B cell (primary cell): ENCODE measurements at regions not wholly inside any gene's neighbourhood (a gene's known extent, or its start where the extent isn't known, plus 50 kb on each side); places are given as distances from the start of the nearest gene placed in this dataset.

Experiments used
- ATAC-seq: fragments of 200-7000 bp; cut with Tn5 transposase; one replicate; pipeline ENCODE4 v1.10.0; 2021; ENCODE audit warnings: low read depth, mild to moderate bottlenecking, moderate number of reproducible peaks, moderate library complexity
- CTCF ChIA-PET: fragments of 350-600 bp; sonication (Branson Sonifier 250); formaldehyde crosslinking; loops from one replicate; lab custom pipeline; 2021; ENCODE audit warnings: antibody characterized with exemption, inconsistent platforms; lab: Charles Lee
- POLR2A ChIA-PET: fragments of 350-600 bp; sonication (Branson Sonifier 250); formaldehyde crosslinking; loops from one replicate; lab custom pipeline; 2021; ENCODE audit warnings: antibody characterized with exemption; lab: Charles Lee
- DNase-seq: peaks from one replicate; pipeline ENCODE4 v3.0.0; 2013
- H2AFZ ChIP-seq: 2 replicates; pipeline ENCODE4 v1.6.1; 2012; ENCODE audit warnings: mild to moderate bottlenecking, low read depth, low read length; ENCODE audit not compliant: insufficient read depth, poor library complexity, severe bottlenecking
- H3K27ac ChIP-seq, 2 donors: 1 replicate in 1 of 2; 2 replicates in 1 of 2; pipeline ENCODE4 v1.5.1; 2012 to 2013; ENCODE audit warnings: low read length in 2 of 2, mild to moderate bottlenecking in 2 of 2, moderate library complexity in 1 of 2
- H3K27me3 ChIP-seq, 4 experiments: fragments of 200-600 bp in 1 of 4; sonication (generic) in 1 of 4; replicated peaks in 1 of 4; 1 replicate in 2 of 4; 2 replicates in 2 of 4; pipeline versions ENCODE4 v1.6.1 to v1.7.0; 2013 to 2016; ENCODE audit warnings: low read length in 3 of 4, mild to moderate bottlenecking in 2 of 4, mixed read lengths in 1 of 4, moderate library complexity in 1 of 4; ENCODE audit not compliant: insufficient read depth in 4 of 4, control insufficient read depth in 3 of 4; ENCODE audit errors: control extremely low read depth in 1 of 4
- H3K36me3 ChIP-seq, 2 experiments: replicated peaks in 1 of 2; 1 replicate in 1 of 2; 2 replicates in 1 of 2; pipeline versions ENCODE4 v1.6.1 to v1.7.1; 2013; ENCODE audit warnings: low read length in 1 of 2; ENCODE audit not compliant: insufficient read depth in 2 of 2, control insufficient read depth in 1 of 2; ENCODE audit errors: control extremely low read depth in 1 of 2, extremely low read depth in 1 of 2
- H3K4me1 ChIP-seq, 2 donors: fragments of 200-600 bp in 1 of 2; sonication (generic) in 1 of 2; 1 replicate in 1 of 2; 2 replicates in 1 of 2; pipeline versions ENCODE4 v1.5.1 to v1.6.1; 2013 to 2017; ENCODE audit warnings: low read length in 2 of 2; ENCODE audit not compliant: control insufficient read depth in 2 of 2, insufficient read depth in 2 of 2
- H3K4me2 ChIP-seq: replicated peaks from 2 replicates; pipeline ENCODE3; 2012; ENCODE audit warnings: mild to moderate bottlenecking, low read depth, low read length; ENCODE audit not compliant: poor library complexity, severe bottlenecking
- H3K4me3 ChIP-seq, 5 experiments: fragments of 200-600 bp in 1 of 5; sonication (generic) in 1 of 5; 1 replicate in 3 of 5; 2 replicates in 2 of 5; pipeline versions ENCODE4 v1.5.1 to v1.7.0; 2011 to 2016; ENCODE audit warnings: low read length in 4 of 5, mild to moderate bottlenecking in 4 of 5, low read depth in 2 of 5, control low read depth in 1 of 5, moderate library complexity in 1 of 5; ENCODE audit not compliant: insufficient read depth in 1 of 5; ENCODE audit errors: control extremely low read depth in 1 of 5, extremely low read depth in 1 of 5
- H3K79me2 ChIP-seq: fragments of 200-600 bp; sonication (generic); one replicate; pipeline ENCODE4 v1.6.0; 2016; ENCODE audit warnings: low read length; ENCODE audit not compliant: control insufficient read depth, insufficient read depth
- H3K9ac ChIP-seq: fragments of 200-600 bp; sonication (generic); 2 replicates; pipeline ENCODE4 v1.6.1; 2017; ENCODE audit warnings: mild to moderate bottlenecking, low read length, moderate library complexity
- H3K9me3 ChIP-seq, 3 donors: one replicate each; pipeline versions ENCODE4 v1.6.1 to v1.7.1; 2013; ENCODE audit warnings: low read length in 2 of 3; ENCODE audit not compliant: control insufficient read depth in 2 of 3, insufficient read depth in 1 of 3; ENCODE audit errors: control extremely low read depth in 1 of 3
- H4K20me1 ChIP-seq: 2 replicates; pipeline ENCODE4 v1.6.0; 2012; ENCODE audit warnings: mild to moderate bottlenecking, low read length; ENCODE audit not compliant: insufficient read depth, control insufficient read depth, poor library complexity, severe bottlenecking
- H3K27ac Mint-ChIP-seq: one replicate; pipeline ENCODE4 v1.8.0; 2021; ENCODE audit warnings: mixed read lengths
- H3K27me3 Mint-ChIP-seq: one replicate; pipeline ENCODE4 v1.8.0; 2021; ENCODE audit warnings: mixed read lengths
- H3K4me1 Mint-ChIP-seq: one replicate; pipeline ENCODE4 v1.8.0; 2021; ENCODE audit warnings: mixed read lengths
- H3K4me3 Mint-ChIP-seq: one replicate; pipeline ENCODE4 v1.8.0; 2021; ENCODE audit warnings: mixed read lengths
- H3K9me3 Mint-ChIP-seq: one replicate; pipeline ENCODE4 v1.8.0; 2022; ENCODE audit warnings: mixed read lengths; ENCODE audit not compliant: insufficient read depth
- CTCF ChIP-seq: fragments of 200-600 bp; IDR thresholded peaks from one replicate; pipeline ENCODE4 v1.8.0; 2022; ENCODE audit warnings: antibody characterized with exemption, mild to moderate bottlenecking
- EZH2 ChIP-seq: IDR thresholded peaks from 2 replicates; pipeline ENCODE4 v1.6.1; 2012; ENCODE audit warnings: borderline replicate concordance, low read depth, mild to moderate bottlenecking, moderate library complexity, low read length; ENCODE audit not compliant: insufficient read depth, poor library complexity, severe bottlenecking
- WGBS: methylation state at CpG from one replicate; pipeline ENCODE4 v1.1.5; 2013; ENCODE audit warnings: missing lambda C conversion rate; ENCODE audit not compliant: insufficient coverage; 5-methylcytosine and 5-hydroxymethylcytosine counted together
- intact Hi-C: fragments of 100-400 bp; cut with micrococcal nuclease; formaldehyde crosslinking; loops from one replicate; pipeline ENCODE4 v1.10.0; 2022

GRCh38 chr4:154911097-154911496, 130.0 kb downstream of the RBM46 start:
- Mint-ChIP-seq H3K27me3 (no peaks in the 10 kb centered on the region), H3K4me3 (no peak overlapping the region), H3K4me1 (no peaks in the 10 kb centered on the region), H3K9me3 (peaks cover 2% of the 10 kb centered on the region), H3K27ac (no peak overlapping the region)
- no peak overlapping the region for H3K9ac ChIP-seq
- no peaks in the 10 kb centered on the region for H4K20me1 ChIP-seq
- 100% methylated on average over 1 of the region's 1 CpG for WGBS
- peaks cover 0 to 3% (median 0%) of the 10 kb centered on the region in 3 donors for H3K9me3 ChIP-seq
- ChIA-PET CTCF (no interaction called here), POLR2A (no interaction called here)
- no peaks in the 10 kb centered on the region for H3K36me3 ChIP-seq
- H3K27ac ChIP-seq, result no peak overlapping the region
- TF ChIP-seq CTCF (no peak), EZH2 (no peak)
- H3K4me1 ChIP-seq, result no peaks in the 10 kb centered on the region
- ATAC-seq (no peak), DNase-seq (no peak)
- H3K79me2 ChIP-seq, result no peaks in the 10 kb centered on the region
- no peak overlapping the region for H3K4me2 ChIP-seq
- H3K27me3 ChIP-seq, result no peaks in the 10 kb centered on the region
- H3K4me3 ChIP-seq, result no peak overlapping the region
- H2AFZ ChIP-seq, result no peak overlapping the region
- intact Hi-C loops, result no loop called here

GRCh38 chr4:154911608-154912098, 130.6 kb downstream of the RBM46 start:
- Histone ChIP-seq H3K36me3 (no peaks in the 10 kb centered on the region), H3K4me1 (no peaks in the 10 kb centered on the region), H3K4me3 (no peak overlapping the region), H3K27me3 (no peaks in the 10 kb centered on the region), H3K9me3 (peaks cover 0 to 3% (median 0%) of the 10 kb centered on the region in 3 donors), H3K4me2 (no peak overlapping the region), H3K27ac (no peak overlapping the region), H4K20me1 (no peaks in the 10 kb centered on the region), H2AFZ (no peak overlapping the region), H3K79me2 (no peaks in the 10 kb centered on the region), H3K9ac (no peak overlapping the region)
- Mint-ChIP-seq H3K9me3 (no peaks in the 10 kb centered on the region), H3K27me3 (no peaks in the 10 kb centered on the region), H3K27ac (no peak overlapping the region), H3K4me1 (no peaks in the 10 kb centered on the region), H3K4me3 (no peak overlapping the region)
- ChIA-PET CTCF (no interaction called here), POLR2A (no interaction called here)
- WGBS, result 64% methylated on average over 3 of the region's 3 CpGs
- TF ChIP-seq EZH2 (no peak), CTCF (no peak)
- ATAC-seq (no peak), DNase-seq (no peak)
- intact Hi-C loops, result no loop called here
